NT2/D1 (cell line): ENCODE measurements at regions not wholly inside any gene's neighbourhood (a gene's known extent, or its start where the extent isn't known, plus 50 kb on each side); places are given as distances from the start of the nearest gene placed in this dataset.

Experiments used
- SUZ12 ChIP-seq: IDR thresholded peaks from 2 replicates; pipeline ENCODE4 v1.6.1; 2011; ENCODE audit not compliant: insufficient read length, insufficient read depth; ENCODE audit errors: extremely low read depth
- ZNF274 ChIP-seq: IDR thresholded peaks from 2 replicates; pipeline ENCODE4 v1.6.1; 2011; ENCODE audit warnings: mild to moderate bottlenecking, low read depth, low read length

DNA sequence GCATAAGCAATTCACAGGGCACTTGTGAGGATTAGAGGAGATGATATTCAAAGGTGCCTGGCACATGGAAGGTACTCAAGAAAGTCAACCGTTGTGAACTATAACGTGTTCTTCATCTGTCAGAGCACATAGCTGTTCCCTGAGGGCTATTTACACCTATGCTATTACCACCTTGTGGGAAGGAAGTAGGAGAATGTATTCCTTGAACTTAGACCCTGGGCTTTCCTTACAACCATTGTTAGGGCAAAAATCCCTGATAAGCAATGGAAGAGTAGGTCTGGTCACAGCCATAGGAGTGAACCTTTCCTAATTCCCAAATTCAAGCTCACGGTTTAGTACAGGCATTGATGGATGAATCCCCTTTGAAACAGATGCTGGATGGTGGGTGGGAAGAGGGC, 188.6 kb downstream of the HAPSTR1 start:
- TF ChIP-seq ZNF274: no peak
- TF ChIP-seq SUZ12: no peak
